Parathyroid adenoma (tissue), 2 donors: ENCODE measurements at regions not wholly inside any gene's neighbourhood (a gene's known extent, or its start where the extent isn't known, plus 50 kb on each side); places are given as distances from the start of the nearest gene placed in this dataset.

Source experiments
- H2AFZ ChIP-seq: fragments of 300-600 bp; sonication (generic); one replicate; pipeline ENCODE4 v1.7.0; 2017; ENCODE audit warnings: antibody characterized with exemption, mild to moderate bottlenecking
- H3K27ac ChIP-seq: fragments of 300-600 bp; sonication (generic); one replicate; pipeline ENCODE4 v1.7.0; 2017
- H3K27me3 ChIP-seq: fragments of 300-600 bp; sonication (generic); one replicate; pipeline ENCODE4 v1.7.0; 2017; ENCODE audit warnings: low read length; ENCODE audit not compliant: control insufficient read depth, insufficient read depth
- H3K36me3 ChIP-seq: fragments of 300-600 bp; sonication (generic); one replicate; pipeline ENCODE4 v1.7.0; 2017; ENCODE audit warnings: low read length; ENCODE audit not compliant: control insufficient read depth, insufficient read depth
- H3K4me1 ChIP-seq: fragments of 300-600 bp; sonication (generic); one replicate; pipeline ENCODE4 v1.7.0; 2017; ENCODE audit warnings: control low read depth
- H3K4me2 ChIP-seq: fragments of 300-600 bp; sonication (generic); one replicate; pipeline ENCODE4 v1.7.0; 2017; ENCODE audit warnings: low read length
- H3K4me3 ChIP-seq: fragments of 300-600 bp; sonication (generic); one replicate; pipeline ENCODE4 v1.7.0; 2017; ENCODE audit warnings: low read depth, low read length
- H3K79me2 ChIP-seq: fragments of 300-600 bp; sonication (generic); one replicate; pipeline ENCODE4 v1.7.0; 2017; ENCODE audit warnings: control low read depth
- H3K9ac ChIP-seq: fragments of 300-600 bp; sonication (generic); one replicate; pipeline ENCODE4 v1.7.0; 2017; ENCODE audit warnings: mild to moderate bottlenecking
- H3K9me3 ChIP-seq: fragments of 300-600 bp; sonication (generic); one replicate; pipeline ENCODE4 v1.7.0; 2017; ENCODE audit warnings: low read length; ENCODE audit not compliant: control insufficient read depth
- CTCF ChIP-seq: fragments of 300-600 bp; sonication (generic); IDR thresholded peaks from one replicate; pipeline ENCODE4 v1.7.0; 2017; ENCODE audit warnings: antibody characterized with exemption, mild to moderate bottlenecking
- donor health status: primary hyperparathyroidism.

DNA sequence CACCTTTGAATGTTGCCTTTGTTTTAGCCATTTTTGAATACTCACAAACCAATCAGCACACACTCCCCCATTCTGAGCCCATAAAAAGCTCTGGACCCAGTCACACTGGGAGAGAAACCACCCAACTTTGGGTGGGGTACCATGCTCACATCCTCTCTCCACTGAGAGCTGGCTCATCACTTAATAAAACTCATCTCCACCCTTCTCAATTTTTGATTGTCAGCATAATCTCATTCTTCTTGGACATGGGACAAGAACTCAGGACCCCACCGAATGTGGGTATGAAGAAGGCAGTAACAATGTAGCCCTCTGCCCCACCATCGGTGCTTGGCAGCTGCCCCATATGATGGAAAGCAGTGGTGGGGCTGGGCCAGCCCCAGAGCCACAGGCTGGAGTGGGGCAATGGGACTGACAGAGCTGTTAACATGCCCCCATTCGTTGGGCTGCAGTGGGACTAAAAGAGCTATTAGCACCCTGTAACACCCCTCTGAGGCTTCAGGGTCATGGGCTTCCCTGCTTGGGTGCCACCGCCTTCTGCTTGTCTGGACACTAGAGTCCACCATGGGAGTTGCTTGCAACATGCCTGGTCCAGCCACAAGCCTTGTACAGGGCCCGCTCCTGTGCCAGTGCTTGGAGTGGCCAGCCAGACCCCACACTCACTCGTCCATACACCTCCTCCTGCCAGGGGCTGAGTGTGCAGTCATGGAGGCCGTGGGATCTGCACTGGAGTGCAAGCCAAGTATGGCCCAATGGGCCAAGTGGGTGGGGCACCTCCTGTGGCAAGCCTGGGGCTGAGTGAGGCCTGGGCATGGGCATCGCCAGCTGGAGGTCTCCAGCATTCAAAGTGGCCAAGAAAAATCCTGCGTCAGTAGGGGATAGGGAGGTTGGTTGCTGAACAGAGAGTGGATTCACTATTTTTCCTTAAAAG lies 471.1 kb downstream of the TBC1D22A start:
- no peak overlapping the region for H2AFZ ChIP-seq
- H3K4me3 ChIP-seq: no peak overlapping the region
- H3K79me2 ChIP-seq: no peaks in the 10 kb centered on the region
- H3K36me3 ChIP-seq: no peaks in the 10 kb centered on the region
- H3K4me2 ChIP-seq: no peak overlapping the region
- H3K27ac ChIP-seq: no peak overlapping the region
- H3K9ac ChIP-seq: no peak overlapping the region
- no peaks in the 10 kb centered on the region for H3K4me1 ChIP-seq
- no peak for TF ChIP-seq CTCF
- no peaks in the 10 kb centered on the region for H3K27me3 ChIP-seq
- H3K9me3 ChIP-seq: no peaks in the 10 kb centered on the region

- no peak overlapping the region for H2AFZ ChIP-seq
- H3K9ac ChIP-seq: no peak overlapping the region
- H3K27ac ChIP-seq: no peak overlapping the region
- H3K4me3 ChIP-seq: no peak overlapping the region
- no peaks in the 10 kb centered on the region for H3K79me2 ChIP-seq
- H3K9me3 ChIP-seq: no peaks in the 10 kb centered on the region
- TF ChIP-seq CTCF: no peak
- no peak overlapping the region for H3K4me2 ChIP-seq
- H3K36me3 ChIP-seq: no peaks in the 10 kb centered on the region
- H3K27me3 ChIP-seq: no peaks in the 10 kb centered on the region
- no peaks in the 10 kb centered on the region for H3K4me1 ChIP-seq
Observed at GRCh38 chr22:47232753-47233152, 470.3 kb downstream of the TBC1D22A start.

DNA sequence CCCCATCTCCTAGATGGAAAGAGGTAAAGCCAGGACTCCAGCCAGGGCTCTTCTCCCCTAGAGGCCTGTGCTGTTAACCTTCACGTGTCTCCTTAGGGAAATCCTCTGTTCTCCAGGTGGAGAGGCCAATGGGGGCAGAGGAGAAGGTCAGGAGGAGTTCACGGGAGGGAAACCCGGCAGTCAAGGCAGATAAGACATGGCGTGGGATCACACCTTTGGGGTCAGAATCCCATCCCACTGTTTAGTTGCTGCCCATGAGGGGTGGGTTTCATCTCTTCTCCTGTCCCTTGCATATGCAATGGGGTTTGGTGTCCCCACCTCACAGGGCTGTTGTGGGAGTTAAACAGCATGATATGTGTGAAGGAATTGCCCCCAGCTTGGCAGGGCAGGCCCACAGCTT lies 469.7 kb downstream of the TBC1D22A start:
- Histone ChIP-seq H3K27ac (no peak overlapping the region), H3K27me3 (no peaks in the 10 kb centered on the region), H3K4me3 (no peak overlapping the region), H3K4me2 (no peak overlapping the region), H3K4me1 (no peaks in the 10 kb centered on the region), H2AFZ (no peak overlapping the region), H3K36me3 (no peaks in the 10 kb centered on the region), H3K79me2 (no peaks in the 10 kb centered on the region), H3K9me3 (no peaks in the 10 kb centered on the region), H3K9ac (no peak overlapping the region)
- TF ChIP-seq CTCF: no peak

GRCh38 chr22:47231759-47232158 lies 469.3 kb downstream of the TBC1D22A start:
- no peak overlapping the region for H3K9ac ChIP-seq
- H3K27me3 ChIP-seq: no peaks in the 10 kb centered on the region
- H3K4me3 ChIP-seq: no peak overlapping the region
- no peaks in the 10 kb centered on the region for H3K9me3 ChIP-seq
- TF ChIP-seq CTCF: no peak
- no peaks in the 10 kb centered on the region for H3K79me2 ChIP-seq
- H3K27ac ChIP-seq: no peak overlapping the region
- no peak overlapping the region for H2AFZ ChIP-seq
- H3K36me3 ChIP-seq: no peaks in the 10 kb centered on the region
- H3K4me1 ChIP-seq: no peaks in the 10 kb centered on the region
- H3K4me2 ChIP-seq: no peak overlapping the region

- H3K79me2 ChIP-seq: no peaks in the 10 kb centered on the region
- no peak overlapping the region for H3K4me2 ChIP-seq
- no peaks in the 10 kb centered on the region for H3K4me1 ChIP-seq
- H3K27me3 ChIP-seq: no peaks in the 10 kb centered on the region
- no peak overlapping the region for H2AFZ ChIP-seq
- no peak overlapping the region for H3K9ac ChIP-seq
- no peak overlapping the region for H3K4me3 ChIP-seq
- TF ChIP-seq CTCF: no peak
- H3K36me3 ChIP-seq: no peaks in the 10 kb centered on the region
- no peaks in the 10 kb centered on the region for H3K9me3 ChIP-seq
- H3K27ac ChIP-seq: no peak overlapping the region
Observed at GRCh38 chr22:47230741-47231140, 468.3 kb downstream of the TBC1D22A start.
